ENCODE measurements at regions not wholly inside any gene's neighbourhood (a gene's known extent, or its start where the extent isn't known, plus 50 kb on each side); places are given as distances from the start of the nearest gene placed in this dataset.

DNA sequence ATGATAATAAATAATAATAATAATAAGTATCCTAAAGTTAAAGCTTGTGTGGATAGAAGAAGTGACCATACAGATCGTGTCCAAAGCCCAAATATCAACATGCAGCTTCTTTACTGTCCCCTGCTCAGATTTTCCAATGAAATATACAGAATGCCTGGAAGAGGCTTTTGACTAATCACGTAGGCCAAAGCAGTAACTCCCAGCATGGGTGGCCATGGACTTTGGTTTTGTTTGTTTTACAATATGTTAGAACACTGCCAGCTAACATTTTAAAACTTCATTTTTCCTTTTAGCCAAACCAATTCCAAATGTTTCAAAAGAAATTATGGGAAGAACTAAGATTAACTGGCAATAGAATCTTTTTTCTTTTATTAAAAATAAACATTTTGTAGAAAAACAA lies 400.0 kb upstream of the FLRT2 start:
- Histone ChIP-seq H3K27me3 (ENCODE audit: control insufficient read depth in 1 of 2, insufficient read depth in 2 of 2, low read length in 2 of 2) (no peaks in the 10 kb centered on the region), H3K9me3 (ENCODE audit: control insufficient read depth in 2 of 2, low read length in 2 of 2) (no peaks in the 10 kb centered on the region), H3K4me1 (ENCODE audit: control insufficient read depth, insufficient read depth, low read length) (no peaks in the 10 kb centered on the region), H3K4me3 (ENCODE audit: low read length in 2 of 2) (no peak overlapping the region), H3K36me3 (ENCODE audit: control insufficient read depth in 2 of 2, insufficient read depth in 2 of 2, low read length in 2 of 2) (no peaks in the 10 kb centered on the region), H3K9ac (ENCODE audit: low read length in 2 of 2) (no peak overlapping the region), H3K27ac (ENCODE audit: low read length) (no peak overlapping the region)

DNA sequence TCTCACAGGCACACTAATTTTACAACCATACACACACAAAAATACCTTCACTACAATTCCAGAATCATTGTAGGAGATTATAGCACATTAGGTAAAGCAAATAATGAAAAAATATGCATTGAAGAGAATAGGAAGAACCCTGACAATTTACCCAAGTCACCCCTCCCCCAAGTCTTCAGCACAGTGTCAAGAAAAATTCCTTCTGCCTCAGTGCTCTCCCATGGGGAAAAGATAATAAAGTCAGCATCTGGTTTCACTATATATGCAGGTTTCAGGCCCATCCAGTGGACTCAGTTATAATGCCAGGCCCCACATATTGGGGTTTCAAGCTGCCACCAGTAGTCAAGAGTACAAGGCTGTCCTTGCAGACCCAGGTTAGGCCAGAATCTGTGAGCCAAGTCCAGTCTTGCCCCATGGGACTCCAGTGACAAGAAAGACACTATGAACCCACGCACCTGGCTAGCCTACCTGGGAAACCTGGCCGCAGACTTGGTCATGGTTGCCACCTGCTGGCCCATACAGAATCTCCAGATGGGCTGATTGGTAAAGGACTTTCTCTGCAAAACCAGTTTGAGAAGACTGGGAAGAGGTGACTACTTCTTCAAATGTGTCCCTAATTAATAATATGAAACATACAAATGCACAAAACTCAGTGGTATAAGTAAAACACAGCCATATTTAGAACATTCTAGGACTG lies 398.6 kb upstream of the FLRT2 start:
- no peak overlapping the region for H3K9ac ChIP-seq (ENCODE audit: low read length in 2 of 2)
- H3K4me1 ChIP-seq (ENCODE audit: control insufficient read depth, insufficient read depth, low read length), result no peaks in the 10 kb centered on the region
- H3K27me3 ChIP-seq (ENCODE audit: control insufficient read depth in 1 of 2, insufficient read depth in 2 of 2, low read length in 2 of 2), result no peaks in the 10 kb centered on the region
- no peak overlapping the region for H3K4me3 ChIP-seq (ENCODE audit: low read length in 2 of 2)
- no peaks in the 10 kb centered on the region for H3K36me3 ChIP-seq (ENCODE audit: control insufficient read depth in 2 of 2, insufficient read depth in 2 of 2, low read length in 2 of 2)
- no peak overlapping the region for H3K27ac ChIP-seq (ENCODE audit: low read length)
- no peaks in the 10 kb centered on the region for H3K9me3 ChIP-seq (ENCODE audit: control insufficient read depth in 2 of 2, low read length in 2 of 2)

DNA sequence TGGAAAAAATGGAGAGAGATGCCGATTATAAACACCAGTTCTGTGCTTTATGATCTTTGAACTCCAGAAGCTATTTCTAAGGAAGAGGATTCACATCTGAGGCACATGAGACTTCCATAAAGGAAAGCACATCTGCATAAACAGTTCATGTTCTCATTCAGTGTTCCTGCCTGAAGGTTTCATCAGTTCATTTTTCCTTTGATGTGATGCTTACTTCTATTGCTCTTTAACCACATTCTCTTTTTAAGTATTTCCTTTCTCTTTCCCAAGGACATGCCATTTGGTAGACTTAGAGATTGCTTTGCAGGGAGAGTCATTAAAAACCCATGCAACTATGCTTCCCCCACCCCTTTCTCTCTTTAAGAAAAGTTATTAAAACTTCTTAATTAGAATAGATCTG lies 387.0 kb upstream of the FLRT2 start:
- Histone ChIP-seq H3K27ac (ENCODE audit: low read length) (no peak overlapping the region), H3K4me3 (ENCODE audit: low read length in 2 of 2) (no peak overlapping the region)

DNA sequence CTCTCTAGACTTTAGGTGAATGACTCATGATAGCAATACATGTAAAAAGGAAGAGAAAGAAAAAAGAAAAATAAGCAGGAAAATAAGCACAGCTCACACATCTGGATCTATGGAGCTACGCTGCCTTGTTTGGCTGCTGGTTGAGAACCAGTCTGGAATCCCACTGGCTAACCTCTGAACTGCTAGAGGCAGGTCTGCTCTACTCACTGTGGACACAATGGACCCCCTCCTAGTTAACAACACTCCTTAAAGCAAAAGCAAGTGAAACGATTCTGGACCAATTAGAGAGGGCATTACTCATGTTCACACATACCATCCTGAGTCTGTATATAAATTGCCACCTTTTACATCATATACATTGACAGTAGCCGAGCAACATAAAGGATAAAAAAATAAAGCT lies 383.2 kb upstream of the FLRT2 start:
- Histone ChIP-seq H3K27me3 (ENCODE audit: control insufficient read depth in 1 of 2, insufficient read depth in 2 of 2, low read length in 2 of 2) (no peaks in the 10 kb centered on the region), H3K27ac (ENCODE audit: low read length) (no peak overlapping the region), H3K4me1 (ENCODE audit: control insufficient read depth, insufficient read depth, low read length) (no peaks in the 10 kb centered on the region), H3K9me3 (ENCODE audit: control insufficient read depth in 2 of 2, low read length in 2 of 2) (no peaks in the 10 kb centered on the region), H3K9ac (ENCODE audit: low read length in 2 of 2) (no peak overlapping the region), H3K36me3 (ENCODE audit: control insufficient read depth in 2 of 2, insufficient read depth in 2 of 2, low read length in 2 of 2) (no peaks in the 10 kb centered on the region), H3K4me3 (ENCODE audit: low read length in 2 of 2) (no peak overlapping the region)

More for the DNA sequence above, 387.0 kb upstream of the FLRT2 start:
- Histone ChIP-seq H3K27me3 (ENCODE audit: control insufficient read depth in 1 of 2, insufficient read depth in 2 of 2, low read length in 2 of 2) (no peaks in the 10 kb centered on the region), H3K9ac (ENCODE audit: low read length in 2 of 2) (no peak overlapping the region), H3K4me1 (ENCODE audit: control insufficient read depth, insufficient read depth, low read length) (no peaks in the 10 kb centered on the region), H3K9me3 (ENCODE audit: control insufficient read depth in 2 of 2, low read length in 2 of 2) (no peaks in the 10 kb centered on the region), H3K36me3 (ENCODE audit: control insufficient read depth in 2 of 2, insufficient read depth in 2 of 2, low read length in 2 of 2) (no peaks in the 10 kb centered on the region)

DNA sequence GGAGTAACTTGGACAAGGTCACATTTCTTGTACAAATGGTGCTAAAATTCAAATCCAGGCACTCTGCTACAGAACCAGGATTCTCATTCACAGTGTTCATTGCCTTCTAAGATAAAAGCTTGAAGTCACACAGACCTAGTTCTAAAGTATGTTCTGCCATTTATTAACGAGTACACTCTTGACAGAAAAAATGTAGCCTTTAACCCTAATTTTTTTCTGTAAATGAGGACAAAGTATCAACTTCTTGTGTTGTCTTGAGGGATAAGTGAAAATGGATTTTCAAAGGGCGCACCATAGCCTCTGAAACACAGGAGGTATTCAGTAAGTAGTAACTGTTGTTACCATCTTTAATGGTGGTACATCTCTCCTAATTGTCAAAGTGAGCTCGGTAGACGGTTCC lies 379.8 kb upstream of the FLRT2 start:
- no peak overlapping the region for H3K27ac ChIP-seq (ENCODE audit: low read length)
- no peaks in the 10 kb centered on the region for H3K36me3 ChIP-seq (ENCODE audit: control insufficient read depth in 2 of 2, insufficient read depth in 2 of 2, low read length in 2 of 2)

DNA sequence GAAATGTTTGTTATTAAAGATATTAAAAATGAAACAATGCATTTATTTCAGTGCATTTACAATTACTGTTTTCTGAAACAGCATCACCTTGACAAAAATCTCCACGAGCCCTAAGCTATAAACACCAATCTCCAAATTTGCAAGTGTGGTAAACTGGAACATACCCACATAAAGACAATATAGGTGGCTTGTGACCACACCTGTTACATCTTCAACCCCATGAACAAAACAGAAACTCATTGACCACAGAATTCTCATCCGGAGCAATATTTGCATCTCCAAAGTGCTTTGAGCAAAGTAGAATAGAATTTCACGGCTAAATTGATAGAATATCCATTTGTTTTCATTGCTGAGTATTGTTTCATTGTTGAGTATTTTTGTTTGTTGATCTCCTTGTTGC lies 375.2 kb upstream of the FLRT2 start:
- no peaks in the 10 kb centered on the region for H3K36me3 ChIP-seq (ENCODE audit: control insufficient read depth in 2 of 2, insufficient read depth in 2 of 2, low read length in 2 of 2)
- H3K27me3 ChIP-seq (ENCODE audit: control insufficient read depth in 1 of 2, insufficient read depth in 2 of 2, low read length in 2 of 2), result no peaks in the 10 kb centered on the region
- no peak overlapping the region for H3K4me3 ChIP-seq (ENCODE audit: low read length in 2 of 2)
- H3K9me3 ChIP-seq (ENCODE audit: control insufficient read depth in 2 of 2, low read length in 2 of 2), result no peaks in the 10 kb centered on the region
- H3K9ac ChIP-seq (ENCODE audit: low read length in 2 of 2), result no peak overlapping the region
- no peak overlapping the region for H3K27ac ChIP-seq (ENCODE audit: low read length)
- H3K4me1 ChIP-seq (ENCODE audit: control insufficient read depth, insufficient read depth, low read length), result no peaks in the 10 kb centered on the region

More for the DNA sequence above, 379.8 kb upstream of the FLRT2 start:
- H3K27me3 ChIP-seq (ENCODE audit: control insufficient read depth in 1 of 2, insufficient read depth in 2 of 2, low read length in 2 of 2), result no peaks in the 10 kb centered on the region
- H3K4me3 ChIP-seq (ENCODE audit: low read length in 2 of 2), result no peak overlapping the region
- H3K9me3 ChIP-seq (ENCODE audit: control insufficient read depth in 2 of 2, low read length in 2 of 2), result no peaks in the 10 kb centered on the region
- H3K4me1 ChIP-seq (ENCODE audit: control insufficient read depth, insufficient read depth, low read length), result no peaks in the 10 kb centered on the region
- H3K9ac ChIP-seq (ENCODE audit: low read length in 2 of 2), result no peak overlapping the region

DNA sequence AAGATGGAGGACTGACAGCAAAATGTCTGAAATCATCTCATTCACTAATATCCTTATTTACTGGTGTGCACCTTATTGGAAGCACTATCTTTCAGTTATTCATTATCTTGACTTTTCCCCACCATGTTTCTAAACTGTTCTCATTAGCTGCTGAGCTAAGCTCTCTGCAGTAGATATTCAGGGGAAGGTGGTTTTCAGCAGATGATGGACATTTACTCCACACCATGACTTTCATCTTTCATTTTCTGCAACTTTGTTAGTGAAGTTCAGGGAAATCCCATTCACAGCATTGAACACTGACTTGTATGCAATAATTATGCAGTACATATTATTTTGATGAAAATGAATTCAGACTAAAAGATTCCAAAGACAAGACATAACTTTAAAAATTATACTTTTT lies 373.6 kb upstream of the FLRT2 start:
- Histone ChIP-seq H3K9me3 (ENCODE audit: control insufficient read depth in 2 of 2, low read length in 2 of 2) (no peaks in the 10 kb centered on the region), H3K27ac (ENCODE audit: low read length) (no peak overlapping the region), H3K27me3 (ENCODE audit: control insufficient read depth in 1 of 2, insufficient read depth in 2 of 2, low read length in 2 of 2) (no peaks in the 10 kb centered on the region), H3K4me1 (ENCODE audit: control insufficient read depth, insufficient read depth, low read length) (no peaks in the 10 kb centered on the region), H3K4me3 (ENCODE audit: low read length in 2 of 2) (no peak overlapping the region), H3K9ac (ENCODE audit: low read length in 2 of 2) (no peak overlapping the region), H3K36me3 (ENCODE audit: control insufficient read depth in 2 of 2, insufficient read depth in 2 of 2, low read length in 2 of 2) (no peaks in the 10 kb centered on the region)

DNA sequence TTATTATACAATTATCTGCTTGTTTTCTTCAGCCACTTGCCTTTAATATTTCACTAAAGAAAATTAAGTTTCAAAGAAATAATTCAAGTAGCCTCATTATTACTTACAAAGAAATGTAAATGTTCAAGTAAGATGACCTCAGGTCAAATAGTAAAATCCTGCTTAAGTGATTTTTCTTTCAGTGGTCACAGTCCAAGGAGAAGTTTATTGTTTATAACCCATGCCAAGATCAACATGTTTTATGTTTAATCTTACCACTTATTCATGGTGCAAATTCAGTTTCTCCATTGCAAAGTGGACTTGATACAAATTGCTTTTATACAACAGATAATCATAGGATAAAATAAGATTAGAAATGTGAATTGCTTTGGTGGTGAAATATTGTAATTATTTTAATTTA lies 370.2 kb upstream of the FLRT2 start:
- no peaks in the 10 kb centered on the region for H3K27me3 ChIP-seq (ENCODE audit: control insufficient read depth in 1 of 2, insufficient read depth in 2 of 2, low read length in 2 of 2)
- H3K4me3 ChIP-seq (ENCODE audit: low read length in 2 of 2), result no peak overlapping the region
- no peaks in the 10 kb centered on the region for H3K4me1 ChIP-seq (ENCODE audit: control insufficient read depth, insufficient read depth, low read length)

DNA sequence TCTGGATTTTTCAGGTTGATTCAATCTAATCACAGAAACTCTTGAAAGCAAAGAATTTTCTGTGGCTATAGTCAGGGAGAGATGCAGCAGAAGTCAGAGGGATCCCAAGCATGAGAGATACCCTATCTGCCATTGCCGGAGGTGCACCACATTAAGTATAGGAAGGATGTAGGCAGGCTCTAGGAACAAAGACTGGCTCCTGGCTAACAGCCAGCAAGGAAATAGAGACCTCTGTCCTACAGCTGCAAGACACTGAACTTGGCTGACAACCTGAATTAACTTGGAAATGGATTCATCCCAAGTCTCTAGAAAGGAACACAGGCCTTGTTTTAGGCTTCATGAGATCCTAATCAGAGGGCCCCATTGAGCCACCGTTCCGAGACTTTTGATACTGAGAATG lies 364.9 kb upstream of the FLRT2 start:
- no peaks in the 10 kb centered on the region for H3K36me3 ChIP-seq (ENCODE audit: control insufficient read depth in 2 of 2, insufficient read depth in 2 of 2, low read length in 2 of 2)
- no peak overlapping the region for H3K9ac ChIP-seq (ENCODE audit: low read length in 2 of 2)
- no peaks in the 10 kb centered on the region for H3K27me3 ChIP-seq (ENCODE audit: control insufficient read depth in 1 of 2, insufficient read depth in 2 of 2, low read length in 2 of 2)
- no peak overlapping the region for H3K4me3 ChIP-seq (ENCODE audit: low read length in 2 of 2)
- H3K27ac ChIP-seq (ENCODE audit: low read length), result no peak overlapping the region
- H3K9me3 ChIP-seq (ENCODE audit: control insufficient read depth in 2 of 2, low read length in 2 of 2), result no peaks in the 10 kb centered on the region
- no peaks in the 10 kb centered on the region for H3K4me1 ChIP-seq (ENCODE audit: control insufficient read depth, insufficient read depth, low read length)

More for the DNA sequence above, 370.2 kb upstream of the FLRT2 start:
- no peak overlapping the region for H3K27ac ChIP-seq (ENCODE audit: low read length)
- no peak overlapping the region for H3K9ac ChIP-seq (ENCODE audit: low read length in 2 of 2)
- H3K9me3 ChIP-seq (ENCODE audit: control insufficient read depth in 2 of 2, low read length in 2 of 2), result no peaks in the 10 kb centered on the region
- no peaks in the 10 kb centered on the region for H3K36me3 ChIP-seq (ENCODE audit: control insufficient read depth in 2 of 2, insufficient read depth in 2 of 2, low read length in 2 of 2)

DNA sequence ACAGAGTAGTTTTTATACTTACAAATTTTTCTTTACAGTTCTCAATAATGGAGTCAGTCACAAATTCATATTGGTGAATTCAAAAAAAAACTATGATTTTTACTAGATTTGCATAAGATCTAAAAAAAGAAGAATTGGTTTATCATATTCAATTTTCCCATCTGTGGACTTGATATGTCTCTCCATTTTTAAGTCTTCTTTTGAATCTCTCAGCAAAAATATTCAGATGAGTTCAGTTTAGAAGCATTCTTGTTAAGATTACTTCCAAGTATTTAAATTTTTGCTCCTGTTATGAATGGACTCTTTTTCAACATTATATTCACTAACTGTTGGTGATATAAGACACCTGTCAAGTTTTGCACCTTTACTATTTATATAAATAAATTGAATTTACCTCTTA lies 360.6 kb upstream of the FLRT2 start:
- Histone ChIP-seq H3K4me1 (ENCODE audit: control insufficient read depth, insufficient read depth, low read length) (no peaks in the 10 kb centered on the region), H3K27me3 (ENCODE audit: control insufficient read depth in 1 of 2, insufficient read depth in 2 of 2, low read length in 2 of 2) (no peaks in the 10 kb centered on the region), H3K4me3 (ENCODE audit: low read length in 2 of 2) (no peak overlapping the region)

DNA sequence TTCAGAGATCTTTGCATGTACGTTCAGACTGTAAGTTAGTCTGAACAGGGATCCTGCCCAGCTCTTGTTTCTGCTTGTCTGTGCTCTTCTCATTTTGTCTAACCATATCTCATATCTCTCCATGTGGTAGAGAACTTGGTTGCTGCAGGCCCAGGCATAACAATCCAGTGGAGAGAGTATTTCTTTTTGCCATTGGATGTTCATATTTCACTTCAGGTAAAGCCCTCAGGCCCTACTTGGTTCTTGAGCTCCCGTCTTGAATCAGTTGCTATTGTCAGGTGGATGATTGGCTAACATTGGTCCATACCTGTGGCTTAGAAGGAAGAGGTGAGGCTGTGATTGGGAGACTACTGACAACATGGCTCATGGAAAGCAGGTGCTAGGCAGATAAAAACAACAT lies 357.7 kb upstream of the FLRT2 start:
- Histone ChIP-seq H3K4me1 (ENCODE audit: control insufficient read depth, insufficient read depth, low read length) (no peaks in the 10 kb centered on the region), H3K27me3 (ENCODE audit: control insufficient read depth in 1 of 2, insufficient read depth in 2 of 2, low read length in 2 of 2) (no peaks in the 10 kb centered on the region), H3K9ac (ENCODE audit: low read length in 2 of 2) (no peak overlapping the region), H3K4me3 (ENCODE audit: low read length in 2 of 2) (no peak overlapping the region), H3K9me3 (ENCODE audit: control insufficient read depth in 2 of 2, low read length in 2 of 2) (no peaks in the 10 kb centered on the region), H3K27ac (ENCODE audit: low read length) (no peak overlapping the region), H3K36me3 (ENCODE audit: control insufficient read depth in 2 of 2, insufficient read depth in 2 of 2, low read length in 2 of 2) (no peaks in the 10 kb centered on the region)

More for the DNA sequence above, 360.6 kb upstream of the FLRT2 start:
- Histone ChIP-seq H3K9ac (ENCODE audit: low read length in 2 of 2) (no peak overlapping the region), H3K9me3 (ENCODE audit: control insufficient read depth in 2 of 2, low read length in 2 of 2) (no peaks in the 10 kb centered on the region), H3K27ac (ENCODE audit: low read length) (no peak overlapping the region), H3K36me3 (ENCODE audit: control insufficient read depth in 2 of 2, insufficient read depth in 2 of 2, low read length in 2 of 2) (no peaks in the 10 kb centered on the region)
